GM12873 (cell line): ENCODE measurements at regions not wholly inside any gene's neighbourhood (a gene's known extent, or its start where the extent isn't known, plus 50 kb on each side); places are given as distances from the start of the nearest gene placed in this dataset.

Experiments
- CTCF ChIP-seq: IDR thresholded peaks from 2 replicates; pipeline ENCODE4 v1.5.1; 2012; ENCODE audit warnings: low read depth, mild to moderate bottlenecking, moderate library complexity, low read length, control low read depth; ENCODE audit not compliant: insufficient read depth; ENCODE audit errors: missing control alignments

- no peak for TF ChIP-seq CTCF
Observed at GRCh38 chr17:12398441-12399051, 267.1 kb upstream of the MYOCD start.

DNA sequence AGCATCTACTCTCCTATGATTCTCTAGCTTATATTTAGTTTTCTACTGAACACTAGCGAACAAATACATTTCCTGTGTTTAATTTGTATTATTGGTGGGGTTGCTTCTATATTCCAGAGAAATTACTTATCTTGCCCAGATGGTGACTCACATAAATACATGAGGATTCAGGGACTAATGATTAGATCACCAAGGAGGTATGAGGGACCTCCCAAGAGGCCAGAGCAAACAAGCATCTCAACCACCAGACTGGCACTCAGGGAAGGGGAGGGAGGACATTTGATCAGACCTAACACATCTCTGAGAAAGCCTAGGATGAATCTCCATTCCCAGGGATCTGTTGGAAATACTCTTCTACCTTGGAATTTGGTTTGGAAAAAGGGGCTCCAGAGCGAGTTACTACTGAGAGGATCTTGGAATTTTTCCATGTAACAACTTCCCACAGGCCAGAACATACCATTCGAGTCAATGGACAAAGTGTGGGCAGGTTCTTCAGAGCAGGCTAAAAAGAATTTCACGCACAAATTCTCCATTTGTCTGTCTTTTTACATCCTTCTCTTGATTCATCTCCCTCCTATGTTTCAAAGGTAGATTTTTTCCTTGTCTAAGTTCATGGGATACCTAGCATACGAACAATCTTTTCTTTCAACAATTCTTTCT, 262.6 kb upstream of the MYOCD start:
- TF ChIP-seq CTCF, result no peak

DNA sequence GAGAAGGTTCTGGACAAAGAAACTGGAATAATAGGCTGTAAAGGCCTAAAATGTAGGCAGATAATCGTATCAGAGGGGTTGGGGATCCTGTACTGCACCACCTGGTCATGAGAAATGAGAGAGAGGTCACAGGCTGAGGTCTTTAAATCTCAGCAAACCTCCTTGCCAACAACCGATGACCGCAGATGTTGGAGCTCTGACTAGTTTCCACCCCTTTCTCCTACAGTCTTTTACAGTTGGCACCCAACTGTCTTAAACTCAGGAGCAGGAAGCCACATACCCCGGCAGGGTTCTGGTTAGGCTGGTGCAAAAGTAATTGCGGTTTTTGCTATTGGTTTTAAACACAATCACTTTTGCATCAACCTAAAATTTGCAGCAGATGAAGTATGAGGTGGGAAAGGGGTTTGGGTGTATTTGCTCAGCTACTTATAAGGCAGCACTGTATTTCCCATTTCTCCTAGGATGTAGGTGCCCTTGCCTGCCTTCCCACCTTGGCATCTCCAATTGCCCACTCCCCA, 261.8 kb upstream of the MYOCD start:
- no peak for TF ChIP-seq CTCF

- no peak for TF ChIP-seq CTCF
Observed at GRCh38 chr17:12406623-12407215, 259.0 kb upstream of the MYOCD start.

DNA sequence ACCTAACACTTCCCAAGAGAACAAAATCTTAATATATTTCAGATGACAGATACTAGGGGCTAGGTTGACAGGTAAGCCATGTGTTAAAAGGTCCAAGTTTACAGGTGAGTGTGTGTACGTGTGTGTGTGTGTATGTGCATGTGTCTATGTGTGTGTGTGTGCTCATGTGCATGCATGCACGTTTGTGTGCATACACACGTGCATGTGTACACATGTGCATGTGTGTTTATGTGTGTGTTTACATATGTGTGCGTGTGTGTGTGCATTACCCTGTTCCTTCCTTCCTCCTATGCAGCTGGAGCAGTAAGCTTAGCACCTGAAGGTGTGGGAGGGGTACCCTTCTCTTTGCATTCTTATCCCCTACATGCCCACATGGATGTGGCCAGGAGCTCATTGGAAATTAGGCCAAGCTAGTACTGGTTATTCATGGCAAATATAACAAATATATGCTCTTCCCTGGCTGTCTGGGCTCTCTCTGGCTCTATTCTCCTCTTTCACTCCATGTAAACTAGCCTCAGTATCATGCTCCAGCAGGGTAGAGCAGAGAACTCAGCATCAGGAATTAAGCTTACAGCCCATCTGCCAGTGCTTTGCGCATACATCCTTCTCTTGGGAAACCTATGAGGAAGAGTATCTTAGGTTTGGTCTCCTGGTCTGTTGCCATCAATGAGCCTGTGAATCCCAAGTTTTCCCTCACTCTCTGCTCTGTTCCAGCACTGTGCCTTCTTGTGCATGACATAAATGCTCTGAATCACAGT, 258.0 kb upstream of the MYOCD start:
- no peak for TF ChIP-seq CTCF

DNA sequence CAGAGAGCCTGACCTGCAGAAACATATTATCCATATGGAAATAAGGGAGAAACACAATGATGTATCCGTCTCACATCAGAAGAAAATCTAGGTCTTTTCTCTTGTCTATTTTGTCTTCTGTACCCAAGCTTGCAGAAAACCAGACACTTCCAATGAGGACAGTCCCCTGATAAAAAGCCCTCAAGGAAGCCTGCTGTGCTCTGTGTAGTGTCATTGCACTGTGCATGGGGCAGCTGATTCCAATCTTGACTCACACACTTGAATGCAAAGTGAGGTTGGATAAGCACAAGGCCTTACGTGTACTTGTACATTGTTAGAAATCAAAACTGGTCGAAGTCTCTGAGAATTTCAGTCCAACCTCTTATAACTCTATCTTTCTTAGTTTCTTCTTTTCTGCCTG, 256.6 kb upstream of the MYOCD start:
- no peak for TF ChIP-seq CTCF

- no peak for TF ChIP-seq CTCF
Observed at GRCh38 chr17:12410717-12411116, 255.0 kb upstream of the MYOCD start.
